ENCODE measurements at regions not wholly inside any gene's neighbourhood (a gene's known extent, or its start where the extent isn't known, plus 50 kb on each side); places are given as distances from the start of the nearest gene placed in this dataset.
"Not testable (repeated sequence)": the region's sequence is repeated elsewhere in the genome, so short reads cannot be mapped to it uniquely, and the experiment has no call there.

- no peak for DNase-seq (ENCODE audit: low read depth in 2 of 2)
These were observed 341.5 kb upstream of the CCNH start for GRCh38 chr5:87754009-87754757.

GRCh38 chr5:87752362-87752761 lies 339.6 kb upstream of the CCNH start:
- no peak for DNase-seq (ENCODE audit: low read depth in 2 of 2)

- no peak for DNase-seq (ENCODE audit: low read depth in 2 of 2)
These were observed 339.1 kb upstream of the CCNH start for GRCh38 chr5:87751824-87752223.

GRCh38 chr5:87746891-87747377 lies 334.2 kb upstream of the CCNH start:
- no peak for DNase-seq (ENCODE audit: low read depth in 2 of 2)

- no peak for DNase-seq (ENCODE audit: low read depth in 2 of 2)
These were observed 333.6 kb upstream of the CCNH start for GRCh38 chr5:87746341-87746740.

GRCh38 chr5:87741881-87742280 lies 329.2 kb upstream of the CCNH start:
- DNase-seq (ENCODE audit: low read depth in 2 of 2): no peak

GRCh38 chr5:87735923-87736322 lies 323.2 kb upstream of the CCNH start:
- no peak for DNase-seq (ENCODE audit: low read depth in 2 of 2)

GRCh38 chr5:87733897-87734296 lies 321.2 kb upstream of the CCNH start:
- no peak for DNase-seq (ENCODE audit: low read depth in 2 of 2)

- no peak for DNase-seq (ENCODE audit: low read depth in 2 of 2)
These were observed 320.4 kb upstream of the CCNH start for GRCh38 chr5:87732875-87733768.

GRCh38 chr5:87729781-87730180 lies 317.1 kb upstream of the CCNH start:
- no peak for DNase-seq (ENCODE audit: low read depth in 2 of 2)

- no peak for DNase-seq (ENCODE audit: low read depth in 2 of 2)
These were observed 309.6 kb upstream of the CCNH start for GRCh38 chr5:87722286-87722685.

GRCh38 chr5:87718224-87718925 lies 305.6 kb upstream of the CCNH start:
- DNase-seq (ENCODE audit: low read depth in 2 of 2): not testable (repeated sequence)

GRCh38 chr5:87717761-87718160 lies 305.0 kb upstream of the CCNH start:
- no peak for DNase-seq (ENCODE audit: low read depth in 2 of 2)

GRCh38 chr5:87705876-87706275 lies 293.1 kb upstream of the CCNH start:
- DNase-seq (ENCODE audit: low read depth in 2 of 2): no peak

GRCh38 chr5:87686975-87687374 lies 274.2 kb upstream of the CCNH start:
- DNase-seq (ENCODE audit: low read depth in 2 of 2): no peak

GRCh38 chr5:87686018-87686417 lies 273.3 kb upstream of the CCNH start:
- no peak for DNase-seq (ENCODE audit: low read depth in 2 of 2)

- no peak for DNase-seq (ENCODE audit: low read depth in 2 of 2)
These were observed 261.5 kb upstream of the CCNH start for GRCh38 chr5:87674235-87674634.

GRCh38 chr5:87671146-87671545 lies 258.4 kb upstream of the CCNH start:
- DNase-seq (ENCODE audit: low read depth in 2 of 2): no peak

- no peak for DNase-seq (ENCODE audit: low read depth in 2 of 2)
These were observed 252.4 kb upstream of the CCNH start for GRCh38 chr5:87665166-87665565.

- DNase-seq (ENCODE audit: low read depth in 2 of 2): no peak
These were observed 249.2 kb upstream of the CCNH start for GRCh38 chr5:87661784-87662566.

- no peak for DNase-seq (ENCODE audit: low read depth in 2 of 2)
These were observed 240.5 kb upstream of the CCNH start for GRCh38 chr5:87653242-87653641.

Measured in stimulated activated CD4-positive, alpha-beta T cell treated with anti-CD3 and anti-CD28 coated beads, Interleukin-4, amount 100 ng/mL, for 48 hours (primary cell).